Testis (tissue), 2 donors: ENCODE measurements at regions not wholly inside any gene's neighbourhood (a gene's known extent, or its start where the extent isn't known, plus 50 kb on each side); places are given as distances from the start of the nearest gene placed in this dataset.

Source experiments
- POLR2A ChIP-seq: fragments of 450-650 bp; IDR thresholded peaks from one replicate; pipeline ENCODE4 v1.6.1; 2017; ENCODE audit warnings: antibody characterized with exemption, mild to moderate bottlenecking, moderate library complexity
- TF ChIP-seq, protein P1 (sequence below), 3 experiments: fragments of 450-650 bp in 2 of 3; fragments of 200-600 bp in 1 of 3; sonication (generic) in 1 of 3; IDR thresholded peaks; one replicate each; pipeline ENCODE4 v1.5.1; 2016 to 2019; ENCODE audit warnings: antibody characterized with exemption in 3 of 3, mild to moderate bottlenecking in 2 of 3, moderate library complexity in 1 of 3

DNA sequence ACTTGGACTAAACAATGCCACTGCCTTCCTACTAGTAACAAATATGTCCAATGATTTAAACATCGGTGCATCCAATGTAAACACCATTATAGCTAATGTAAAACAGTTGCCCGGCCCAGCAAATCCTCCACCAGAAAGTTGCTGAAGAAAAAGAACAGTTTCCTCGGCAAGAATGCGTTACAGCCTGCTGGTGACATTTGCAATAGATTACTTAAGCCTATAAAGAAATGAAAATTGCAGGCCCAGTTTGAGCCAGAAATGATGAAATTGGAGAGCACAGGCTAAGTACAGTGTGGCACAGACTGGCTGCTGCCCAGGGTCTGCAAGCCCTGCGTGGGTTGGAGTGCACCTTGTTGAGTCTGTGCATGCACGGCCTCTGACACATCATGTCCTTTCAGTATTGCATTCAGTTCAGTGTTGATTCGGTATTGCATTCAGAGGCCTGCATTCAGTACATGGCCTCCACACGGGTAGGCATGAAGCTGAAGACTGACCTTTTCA, 406.0 kb upstream of the KLF4 start:
- TF ChIP-seq, protein P1, sequence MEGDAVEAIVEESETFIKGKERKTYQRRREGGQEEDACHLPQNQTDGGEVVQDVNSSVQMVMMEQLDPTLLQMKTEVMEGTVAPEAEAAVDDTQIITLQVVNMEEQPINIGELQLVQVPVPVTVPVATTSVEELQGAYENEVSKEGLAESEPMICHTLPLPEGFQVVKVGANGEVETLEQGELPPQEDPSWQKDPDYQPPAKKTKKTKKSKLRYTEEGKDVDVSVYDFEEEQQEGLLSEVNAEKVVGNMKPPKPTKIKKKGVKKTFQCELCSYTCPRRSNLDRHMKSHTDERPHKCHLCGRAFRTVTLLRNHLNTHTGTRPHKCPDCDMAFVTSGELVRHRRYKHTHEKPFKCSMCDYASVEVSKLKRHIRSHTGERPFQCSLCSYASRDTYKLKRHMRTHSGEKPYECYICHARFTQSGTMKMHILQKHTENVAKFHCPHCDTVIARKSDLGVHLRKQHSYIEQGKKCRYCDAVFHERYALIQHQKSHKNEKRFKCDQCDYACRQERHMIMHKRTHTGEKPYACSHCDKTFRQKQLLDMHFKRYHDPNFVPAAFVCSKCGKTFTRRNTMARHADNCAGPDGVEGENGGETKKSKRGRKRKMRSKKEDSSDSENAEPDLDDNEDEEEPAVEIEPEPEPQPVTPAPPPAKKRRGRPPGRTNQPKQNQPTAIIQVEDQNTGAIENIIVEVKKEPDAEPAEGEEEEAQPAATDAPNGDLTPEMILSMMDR (IDR thresholded peaks at IDR 0.05), result no peak
- no peak for TF ChIP-seq POLR2A
